ENCODE measurements at regions not wholly inside any gene's neighbourhood (a gene's known extent, or its start where the extent isn't known, plus 50 kb on each side); places are given as distances from the start of the nearest gene placed in this dataset.

GRCh38 chr11:56883371-56883987, 105.2 kb upstream of the OR5AK2 start:
- H3K27ac ChIP-seq = no peak overlapping the region
- no peak for TF ChIP-seq CTCF (conservative IDR thresholded peaks at IDR 0.05)

GRCh38 chr11:56876621-56877275, 112.0 kb upstream of the OR5AK2 start:
- no peak for TF ChIP-seq CTCF (conservative IDR thresholded peaks at IDR 0.05)
- H3K27ac ChIP-seq = no peak overlapping the region

- no peak overlapping the region for H3K27ac ChIP-seq
- TF ChIP-seq CTCF (conservative IDR thresholded peaks at IDR 0.05) = no peak
Observed at GRCh38 chr11:56855217-56855616, 106.7 kb upstream of the OR9G4 start.

GRCh38 chr11:56852131-56852530, 103.6 kb upstream of the OR9G4 start:
- TF ChIP-seq CTCF (conservative IDR thresholded peaks at IDR 0.05) = no peak
- no peak overlapping the region for H3K27ac ChIP-seq

- no peak for TF ChIP-seq CTCF (conservative IDR thresholded peaks at IDR 0.05)
- H3K27ac ChIP-seq = no peak overlapping the region
Observed at GRCh38 chr11:56849852-56850251, 101.4 kb upstream of the OR9G4 start.

GRCh38 chr11:56849250-56849649, 100.8 kb upstream of the OR9G4 start:
- TF ChIP-seq CTCF (conservative IDR thresholded peaks at IDR 0.05) = no peak

GRCh38 chr11:56848141-56848809, 99.8 kb upstream of the OR9G4 start:
- H3K27ac ChIP-seq = no peak overlapping the region
- TF ChIP-seq CTCF (conservative IDR thresholded peaks at IDR 0.05) = no peak

More at GRCh38 chr11:56849250-56849649, 100.8 kb upstream of the OR9G4 start:
- no peak overlapping the region for H3K27ac ChIP-seq
